HG02870 (cell line): ENCODE measurements at regions not wholly inside any gene's neighbourhood (a gene's known extent, or its start where the extent isn't known, plus 50 kb on each side); places are given as distances from the start of the nearest gene placed in this dataset.
A peak's percentile ranks its signal among the peaks of the same experiment; 100 is the strongest.
"Not testable (repeated sequence)": the region's sequence is repeated elsewhere in the genome, so short reads cannot be mapped to it uniquely, and the experiment has no call there.

Source experiments
- ATAC-seq: cut with Tn5 transposase; IDR thresholded peaks from one replicate; pipeline ENCODE4 v1.9.1; 2021; ENCODE audit warnings: mild to moderate bottlenecking, moderate library complexity; ENCODE audit not compliant: unreplicated experiment

DNA sequence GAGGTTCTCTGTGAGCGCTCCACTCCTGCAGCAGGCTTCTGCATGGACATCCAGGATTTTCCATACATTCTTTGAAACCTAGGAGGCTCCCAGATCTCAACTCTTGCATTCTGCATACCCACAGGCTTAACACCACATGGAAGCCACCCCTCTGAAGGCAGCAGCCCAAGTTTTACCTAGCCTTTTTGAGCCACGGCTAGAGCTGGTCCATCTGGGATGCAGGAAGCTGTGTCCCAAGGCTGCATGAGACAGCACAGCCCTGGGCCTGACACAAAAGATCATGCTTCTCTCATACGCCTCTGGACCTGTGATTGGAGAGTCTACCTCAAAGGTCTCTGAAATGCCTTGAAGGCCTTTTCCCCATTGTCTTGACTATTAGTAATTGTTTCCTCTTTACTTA is 53.6 kb upstream of the RPRM start:
- ATAC-seq = no peak

DNA sequence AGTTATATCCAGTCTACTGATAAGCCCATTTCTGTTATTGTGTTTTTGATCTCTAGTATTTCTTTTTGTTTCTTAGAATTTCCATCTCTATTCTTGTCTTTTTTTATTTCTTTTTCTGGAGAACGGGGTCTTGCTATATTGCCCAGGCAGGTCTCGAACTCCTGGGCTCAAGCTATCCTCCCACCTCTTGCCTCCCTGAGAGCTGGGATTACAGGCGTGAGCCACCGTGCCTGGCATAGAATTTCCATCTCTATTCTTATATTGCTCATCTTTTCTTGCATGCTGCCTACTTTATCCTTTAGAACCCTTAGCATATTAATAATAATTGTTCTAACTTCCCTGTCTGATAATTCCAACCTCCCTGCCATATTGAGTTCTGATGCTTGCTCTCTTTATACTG is 55.2 kb upstream of the RPRM start:
- ATAC-seq = not testable (repeated sequence)

DNA sequence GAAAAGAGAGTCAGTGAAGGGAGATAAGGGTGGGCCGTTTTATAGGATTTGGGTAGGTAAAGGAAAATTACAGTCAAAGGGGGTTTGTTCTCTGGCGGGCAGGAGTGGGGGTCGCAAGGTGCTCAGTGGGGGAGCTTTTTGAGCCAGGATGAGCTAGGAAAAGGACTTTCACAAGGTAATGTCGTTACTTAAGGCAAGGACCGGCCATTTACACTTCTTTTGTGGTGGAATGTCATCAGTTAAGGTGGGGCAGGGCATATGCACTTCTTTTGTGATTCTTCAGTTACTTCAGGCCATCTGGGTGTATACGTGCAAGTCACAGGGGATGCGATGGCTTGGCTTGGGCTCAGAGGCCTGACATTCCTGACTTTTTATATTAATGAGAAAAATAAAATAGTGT is 56.0 kb upstream of the RPRM start:
- not testable (repeated sequence) for ATAC-seq

DNA sequence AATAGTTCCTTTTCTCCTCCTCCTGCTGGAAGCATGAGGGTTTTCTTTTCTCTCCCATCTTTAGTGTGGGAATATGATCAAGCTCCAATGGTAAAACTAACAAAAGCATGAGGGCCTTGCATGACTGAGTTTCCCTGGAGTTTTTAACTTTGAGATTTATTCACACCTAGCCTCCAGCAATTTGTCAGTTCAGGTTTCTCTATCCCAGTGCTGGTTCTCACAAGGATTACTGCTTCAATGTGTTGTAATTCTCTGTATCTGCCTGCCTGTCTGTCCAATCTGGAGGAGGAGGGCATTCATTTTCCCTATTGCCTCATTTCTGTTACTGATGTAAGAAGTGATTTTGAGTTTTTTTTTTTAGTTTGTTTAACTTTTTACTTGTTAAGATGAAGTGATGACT is 57.6 kb upstream of the RPRM start:
- no peak for ATAC-seq

DNA sequence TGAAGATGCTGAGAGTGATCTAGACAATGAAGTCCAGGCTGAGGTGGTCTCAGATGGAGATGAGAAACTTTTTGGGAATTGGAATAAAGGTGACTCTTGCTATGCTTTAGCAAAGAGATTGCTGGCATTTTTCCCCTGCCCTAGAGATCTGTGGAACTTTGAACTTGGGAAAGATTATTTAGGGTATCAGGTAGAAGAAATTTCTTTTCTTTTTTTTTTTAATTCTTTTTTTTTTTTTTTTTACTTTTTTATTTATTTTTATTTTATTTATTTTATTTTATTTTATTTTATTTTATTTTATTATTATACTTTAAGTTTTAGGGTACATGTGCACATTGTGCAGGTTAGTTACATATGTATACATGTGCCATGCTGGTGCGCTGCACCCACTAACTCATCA is 59.5 kb upstream of the RPRM start:
- not testable (repeated sequence) for ATAC-seq

DNA sequence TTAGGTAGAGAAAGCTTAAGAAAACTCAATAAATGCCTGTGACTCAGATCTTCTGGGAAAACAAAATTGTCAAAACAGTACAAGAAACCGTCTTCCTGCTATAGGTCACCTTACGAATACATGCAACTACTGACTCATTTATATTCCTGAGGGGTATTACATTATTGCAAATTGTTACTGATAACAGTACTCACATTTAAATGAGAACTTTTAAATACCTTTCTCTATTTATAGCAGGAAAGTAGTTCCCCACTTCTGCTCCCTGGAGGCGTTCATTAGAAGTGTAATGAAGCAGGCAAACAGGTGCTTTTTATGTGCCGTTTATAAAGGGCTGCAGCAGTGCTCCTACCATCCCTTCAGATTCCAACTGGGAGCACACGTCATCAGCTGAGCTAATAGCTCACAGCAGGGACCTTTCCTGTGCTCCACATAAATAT is 65.1 kb upstream of the RPRM start:
- peak; percentile 91 for ATAC-seq

DNA sequence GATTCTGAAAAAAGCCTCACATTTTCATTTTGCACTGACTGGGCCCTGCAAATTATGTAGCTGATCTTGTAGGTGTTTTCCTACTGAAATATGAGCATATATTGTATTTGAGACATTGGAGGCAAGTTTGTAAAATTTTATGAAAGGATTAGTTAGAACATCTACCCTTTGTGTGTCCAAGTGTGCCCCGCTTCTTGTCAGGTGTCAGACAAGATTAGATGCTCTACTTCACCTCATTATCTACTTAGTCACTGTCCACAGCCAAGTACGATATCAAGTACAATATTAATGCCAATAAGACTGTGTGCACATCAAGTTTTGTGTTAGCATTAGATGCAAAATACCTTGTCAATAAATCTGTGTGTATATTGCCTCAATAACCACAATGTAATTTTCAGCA is 67.8 kb upstream of the RPRM start:
- no peak for ATAC-seq

DNA sequence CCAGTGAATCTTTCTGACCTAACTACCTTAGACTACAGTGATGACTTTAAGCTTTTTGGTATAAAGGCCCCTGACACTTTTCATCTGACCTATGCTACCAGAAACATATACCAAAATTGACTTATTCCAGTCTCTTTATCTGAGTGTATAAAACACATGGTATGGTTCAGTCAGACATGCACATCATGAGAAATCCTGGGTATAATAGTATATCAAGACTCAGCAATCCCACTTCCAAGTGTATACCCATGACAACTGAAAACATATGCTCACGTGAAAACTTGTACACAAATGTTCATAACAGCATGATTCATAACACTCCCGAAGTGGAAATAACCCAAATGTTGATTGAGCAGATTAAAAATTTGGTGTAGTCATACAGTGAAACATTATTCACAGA is 70.0 kb upstream of the RPRM start:
- no peak for ATAC-seq

DNA sequence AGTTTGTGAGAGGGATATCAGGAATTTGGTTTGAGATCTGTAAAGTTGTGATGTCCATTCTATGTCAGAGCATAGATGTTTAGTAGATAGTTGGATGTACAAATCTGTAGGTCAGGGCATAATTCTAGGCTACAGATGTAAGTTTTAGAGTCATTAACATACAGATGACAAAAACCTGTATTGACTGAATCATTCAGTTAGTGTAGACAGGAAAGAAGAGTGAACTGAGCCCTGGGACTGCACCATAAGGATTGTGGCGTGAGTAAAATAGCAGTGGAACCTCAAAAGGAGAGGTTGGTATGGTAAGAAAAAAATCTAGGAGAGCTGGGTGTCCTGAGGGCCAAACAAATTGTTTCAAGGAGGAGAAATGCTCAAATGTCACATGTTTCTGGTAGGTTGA is 73.1 kb upstream of the RPRM start:
- ATAC-seq = no peak

DNA sequence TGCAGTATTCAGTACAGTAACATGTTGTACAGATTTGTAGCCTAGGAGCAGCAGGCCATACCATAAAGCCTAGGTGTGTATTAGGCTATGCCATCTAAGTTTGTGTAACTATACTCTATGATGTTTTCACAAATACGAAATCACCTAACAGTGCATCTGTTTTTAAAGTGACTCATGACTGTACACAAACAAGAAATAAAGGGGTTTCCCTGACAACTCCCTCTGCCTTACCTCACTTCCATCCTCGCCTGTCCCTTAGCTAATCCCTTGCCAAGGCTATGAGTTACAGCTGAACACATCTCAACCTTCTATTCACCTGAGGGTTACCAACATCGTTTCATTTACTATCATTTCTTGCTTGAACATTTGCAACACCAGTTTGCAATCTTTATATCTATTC is 78.6 kb upstream of the RPRM start:
- no peak for ATAC-seq

DNA sequence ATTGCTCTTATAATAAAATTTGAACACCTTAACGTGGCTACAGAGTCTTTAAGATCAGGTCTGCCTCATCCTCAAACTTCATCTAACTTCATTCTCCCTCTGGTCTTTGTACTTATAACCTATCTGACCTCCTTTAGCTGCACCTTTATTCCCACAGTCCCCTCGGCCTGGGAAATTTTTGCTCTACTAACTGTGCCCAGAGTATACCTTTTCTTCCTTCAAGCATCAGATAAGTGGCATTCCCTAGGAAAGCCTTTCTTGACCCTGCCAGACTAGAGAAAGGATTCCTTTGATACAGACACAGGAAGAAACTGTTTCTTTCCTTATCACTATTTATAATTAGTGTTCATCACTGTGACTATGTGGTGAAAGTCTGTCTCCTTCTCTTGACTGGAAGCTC is 79.2 kb upstream of the RPRM start:
- ATAC-seq = no peak

DNA sequence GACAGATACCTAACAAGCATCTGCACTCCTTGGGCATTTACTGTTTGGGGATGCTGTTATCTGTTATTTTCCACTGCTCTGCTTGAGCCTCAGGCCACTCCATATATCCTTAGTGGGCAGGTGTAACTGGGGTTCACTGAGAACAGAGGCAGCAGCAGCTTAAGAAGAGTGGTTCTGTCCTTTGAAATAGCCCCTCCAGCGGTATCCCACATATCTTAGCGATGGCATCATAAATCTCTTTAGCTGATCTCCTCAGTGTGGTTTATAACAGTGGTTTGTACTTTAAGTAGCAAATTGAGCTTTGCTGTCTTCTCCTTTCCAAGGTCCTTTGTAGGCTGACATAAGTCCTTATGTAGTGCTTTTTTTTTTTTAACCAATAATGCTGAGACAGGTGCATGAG is 79.7 kb upstream of the RPRM start:
- ATAC-seq = no peak

DNA sequence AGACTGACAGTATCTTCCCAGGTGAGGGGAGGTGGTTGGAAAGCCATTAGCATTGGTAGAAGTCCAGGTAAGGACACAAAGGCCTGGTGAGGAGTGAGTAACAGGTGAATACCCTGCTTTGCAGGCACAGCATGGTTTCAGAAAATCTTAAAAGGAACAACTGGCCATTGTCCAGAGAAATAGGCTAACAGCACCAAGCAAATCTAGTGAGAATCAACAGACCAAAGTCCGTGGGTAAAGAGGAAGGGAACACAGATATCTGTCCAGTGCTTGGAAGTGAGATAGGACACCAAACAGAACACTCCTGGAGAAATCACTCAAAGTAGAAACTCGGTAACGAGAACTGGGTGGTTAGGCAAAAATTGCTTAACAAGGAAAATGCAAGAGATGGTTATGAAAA is 88.8 kb upstream of the RPRM start:
- no peak for ATAC-seq

DNA sequence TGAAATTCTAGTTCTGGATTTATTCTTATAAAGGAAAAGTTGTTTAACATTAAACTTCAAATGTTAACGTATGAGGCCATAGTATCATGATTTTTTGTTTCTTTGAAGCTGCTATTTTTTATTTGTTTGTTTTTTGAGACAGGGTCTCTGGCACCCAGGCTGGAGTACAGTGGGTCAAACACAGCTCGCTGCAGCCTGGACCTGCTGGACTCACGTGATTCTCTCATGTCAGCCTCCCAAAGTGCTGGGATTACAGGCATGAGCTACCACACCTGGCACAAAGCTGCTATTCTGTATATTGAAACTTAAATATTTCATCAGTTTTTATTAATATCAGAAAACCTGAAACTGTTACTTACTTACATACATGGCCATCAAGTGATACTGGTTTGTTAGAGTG is 89.5 kb upstream of the RPRM start:
- no peak for ATAC-seq

DNA sequence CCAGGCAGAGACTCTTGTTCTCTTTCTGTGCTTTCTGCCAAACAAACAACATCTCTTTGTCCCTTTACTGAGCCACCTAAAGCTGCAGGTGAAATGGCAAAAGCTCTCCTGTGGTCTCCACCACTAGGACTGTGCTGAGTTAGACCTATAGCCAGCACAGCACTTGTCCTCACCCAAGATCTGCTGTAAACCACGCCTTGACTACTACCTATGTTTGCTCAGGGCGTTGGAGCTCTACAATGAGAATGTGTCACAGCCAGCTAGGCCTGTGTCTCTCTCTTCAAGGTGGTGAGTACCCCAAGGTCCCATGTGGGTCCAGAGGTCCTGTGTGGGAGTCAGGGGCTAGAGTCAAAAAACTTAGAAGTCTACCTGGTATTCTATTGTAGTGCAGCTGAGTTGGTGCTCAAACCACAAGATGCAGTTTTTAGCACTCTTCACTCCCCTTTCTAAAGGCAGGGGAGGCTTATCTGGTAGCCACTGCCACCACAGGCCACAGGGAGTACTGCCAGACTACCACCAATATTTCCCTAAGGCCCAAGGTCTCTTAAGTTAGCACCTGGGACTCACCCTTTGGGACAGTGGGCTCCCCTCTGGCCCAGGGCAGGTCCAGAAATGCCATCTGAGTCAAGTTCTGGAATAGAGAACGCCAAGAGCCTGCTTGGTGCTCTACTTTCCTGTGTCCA is 96.8 kb upstream of the RPRM start:
- no peak for ATAC-seq

DNA sequence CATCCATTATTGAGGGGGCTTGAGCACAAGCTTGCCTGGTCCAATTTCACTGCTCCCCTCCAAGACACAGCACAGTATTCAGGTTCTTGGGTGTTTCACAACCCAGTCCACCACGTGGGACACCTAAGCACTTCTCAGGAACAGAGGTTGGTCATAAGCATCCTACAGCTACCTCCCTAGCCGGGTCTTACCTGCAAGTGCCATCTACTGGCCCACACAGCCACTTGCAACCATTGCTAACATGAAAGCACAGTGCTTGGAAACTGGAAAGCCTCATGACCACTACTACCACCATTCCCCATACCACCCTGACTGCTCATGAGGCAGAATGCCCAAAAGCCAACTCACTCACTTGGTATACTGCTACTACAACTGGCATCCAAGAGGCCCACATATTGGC is 105.7 kb upstream of the RPRM start:
- no peak for ATAC-seq

DNA sequence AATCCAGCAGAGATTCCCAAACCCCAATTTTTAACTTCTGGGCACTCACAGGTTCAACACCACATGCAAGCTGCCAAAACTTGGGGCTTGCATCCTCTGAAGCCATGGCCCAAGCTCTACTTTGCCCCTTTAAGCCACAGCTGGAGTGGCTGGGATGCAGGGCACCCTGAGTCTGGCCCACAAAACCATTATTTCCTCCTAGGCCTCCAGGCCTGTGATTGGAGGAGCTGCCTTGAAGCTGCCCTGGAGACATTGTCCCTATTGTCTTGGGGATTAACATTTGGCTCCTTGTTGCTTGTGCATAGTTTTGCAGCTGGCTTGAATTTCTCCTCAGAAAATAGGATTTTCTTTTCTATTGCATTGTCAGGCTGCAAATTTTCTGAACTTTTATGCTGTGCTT is 109.8 kb upstream of the RPRM start:
- ATAC-seq = no peak

DNA sequence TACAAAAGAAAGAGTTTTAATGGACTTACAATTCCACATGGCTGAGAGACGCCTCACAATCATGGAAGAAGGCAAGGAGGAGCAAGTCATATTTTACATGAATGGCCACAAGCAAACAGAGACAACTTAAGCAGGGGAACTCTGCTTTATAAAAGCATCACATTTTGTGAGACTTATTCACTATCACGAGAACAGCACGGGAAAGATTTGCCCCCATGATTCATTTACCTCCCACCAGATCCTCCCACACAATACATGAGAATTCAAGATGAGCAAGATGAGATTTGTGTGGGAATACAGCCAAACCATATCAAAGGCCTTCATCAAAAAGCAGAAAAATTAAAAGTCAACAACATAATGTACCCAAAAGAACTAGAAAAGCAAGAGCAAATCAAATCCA is 111.0 kb upstream of the RPRM start:
- ATAC-seq = no peak

DNA sequence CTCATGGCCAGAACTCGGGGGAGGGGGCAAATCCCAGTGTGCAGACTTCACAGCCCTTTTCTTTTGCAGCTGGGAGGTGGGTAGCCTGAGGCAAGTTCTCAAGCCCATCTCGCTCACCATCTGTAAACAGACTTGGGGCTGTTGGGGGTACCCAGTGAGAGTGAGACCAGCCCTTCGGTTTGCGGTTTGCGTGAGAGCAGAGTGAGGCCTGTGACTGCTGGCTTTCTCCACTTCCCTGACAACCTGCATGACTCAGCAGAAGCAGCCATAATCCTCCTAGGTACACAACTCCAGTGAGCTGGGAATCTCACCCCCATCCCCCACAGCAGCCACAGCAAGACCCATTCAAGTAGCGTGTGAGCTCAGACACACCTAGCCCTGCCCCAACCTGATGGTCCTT is 114.5 kb upstream of the RPRM start:
- ATAC-seq = not testable (repeated sequence)

DNA sequence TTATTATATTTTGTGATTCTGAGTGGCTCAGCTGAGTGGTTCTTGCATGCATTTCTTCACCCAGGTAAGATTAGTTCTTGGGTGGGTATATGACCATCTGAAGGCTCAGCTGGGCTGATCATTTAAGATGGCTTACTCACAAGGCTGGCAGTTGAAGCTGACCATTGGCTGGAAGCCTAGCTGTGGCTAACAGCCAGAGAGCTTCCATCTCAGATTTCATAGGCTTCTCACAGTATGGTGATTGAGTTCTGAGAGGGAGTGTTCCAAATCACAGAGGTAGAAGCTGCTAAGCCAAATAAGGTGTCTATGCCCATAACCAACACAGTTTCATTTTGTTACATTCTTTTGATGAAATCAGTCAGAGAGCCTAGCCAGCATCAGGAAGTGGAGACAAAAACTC is 117.4 kb upstream of the RPRM start:
- no peak for ATAC-seq

DNA sequence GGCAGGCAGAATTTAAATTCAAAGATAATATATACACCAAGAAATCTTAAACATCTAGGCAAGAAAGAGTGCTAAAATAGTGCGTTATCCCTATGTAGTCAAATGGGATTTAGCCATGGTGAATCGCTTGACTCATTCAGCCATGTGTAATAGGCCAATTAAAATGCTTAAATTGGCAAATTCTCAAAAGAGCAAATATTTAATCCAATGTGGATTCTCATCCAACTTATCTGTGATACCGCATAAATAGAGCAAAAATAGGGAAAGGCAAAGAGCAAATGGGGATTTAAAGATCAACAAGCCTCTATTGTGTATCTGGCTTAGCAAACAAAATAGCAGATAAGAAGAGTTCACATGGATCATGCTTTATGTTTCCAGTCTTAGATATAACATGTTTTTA is 123.2 kb upstream of the RPRM start:
- ATAC-seq = no peak

DNA sequence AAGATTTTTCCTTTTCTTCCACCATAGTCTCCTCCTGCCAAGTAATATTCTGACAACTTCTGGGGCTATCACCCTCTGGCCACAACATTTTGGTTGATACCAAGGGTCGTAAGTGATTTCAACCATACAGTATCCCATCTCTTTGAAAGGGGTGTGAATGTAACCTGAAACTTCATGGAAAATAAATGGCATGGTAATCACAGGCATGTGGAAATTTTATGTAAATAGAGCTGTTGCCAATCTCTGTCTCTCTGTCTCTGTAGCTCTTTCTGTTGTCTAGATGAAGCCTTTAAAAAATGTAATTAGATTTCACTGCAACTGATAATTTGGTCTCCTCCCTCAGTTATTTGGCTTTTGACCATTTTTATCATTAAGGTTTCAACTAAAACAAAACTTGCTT is 125.6 kb upstream of the RPRM start:
- ATAC-seq = no peak

DNA sequence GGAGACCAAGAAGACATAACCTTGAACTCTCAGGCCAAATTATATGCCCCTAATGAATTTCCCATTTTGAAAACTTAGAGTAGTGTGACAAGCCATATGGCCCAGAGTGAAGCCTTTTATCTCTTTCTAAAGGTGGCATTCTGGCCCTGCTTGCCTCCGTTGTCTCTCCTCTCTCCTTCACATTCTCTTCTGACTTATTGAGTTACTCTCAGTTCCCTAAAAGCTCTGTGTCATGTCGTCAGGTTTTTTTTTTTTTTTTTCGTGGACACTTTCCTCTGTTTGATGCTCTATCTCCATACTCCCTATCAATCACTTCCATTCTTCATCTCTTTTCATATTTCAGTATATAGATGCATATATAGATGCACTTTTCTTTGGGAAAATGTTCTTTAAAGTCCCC is 128.1 kb upstream of the RPRM start:
- no peak for ATAC-seq

DNA sequence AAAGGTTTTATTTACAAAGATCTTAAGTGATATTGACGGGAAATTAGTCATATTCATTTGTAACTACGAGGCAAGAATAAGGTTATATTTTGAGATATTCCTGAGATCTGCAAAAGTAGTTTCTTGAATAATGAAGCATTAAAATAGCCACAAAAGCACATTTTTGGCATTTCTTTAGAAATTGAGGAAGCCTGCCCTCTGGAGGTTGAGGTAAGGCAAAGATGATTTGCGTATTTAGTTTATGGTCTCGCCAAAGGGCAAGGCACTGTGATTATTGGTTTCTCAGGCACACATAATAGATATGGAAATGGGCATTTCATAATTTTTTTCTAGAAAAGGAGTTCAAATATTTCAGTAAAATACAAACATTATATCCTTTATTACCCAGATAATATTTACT is 143.7 kb upstream of the RPRM start:
- no peak for ATAC-seq
